ENCODE measurements at regions not wholly inside any gene's neighbourhood (a gene's known extent, or its start where the extent isn't known, plus 50 kb on each side); places are given as distances from the start of the nearest gene placed in this dataset.

DNA sequence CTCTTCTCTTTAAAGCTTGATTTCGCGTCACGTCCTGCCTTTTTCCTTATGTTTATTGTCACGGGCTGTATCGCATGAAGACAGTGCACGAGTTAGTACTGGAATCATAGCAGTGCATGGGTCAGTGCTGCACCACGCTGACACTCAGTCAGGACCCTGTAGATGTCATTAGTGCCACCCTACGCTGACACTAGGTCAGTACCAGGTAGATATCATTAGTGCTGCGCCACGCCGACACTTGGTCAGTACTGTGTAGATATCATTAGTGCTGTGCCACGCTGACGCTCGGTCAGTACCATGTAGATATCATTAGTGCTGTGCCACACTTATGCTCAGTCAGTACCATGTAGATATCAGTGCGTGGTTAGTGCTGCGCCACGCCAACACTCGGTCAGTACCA, 106.2 kb upstream of the ZNF469 start:
- TF ChIP-seq, protein P1, sequence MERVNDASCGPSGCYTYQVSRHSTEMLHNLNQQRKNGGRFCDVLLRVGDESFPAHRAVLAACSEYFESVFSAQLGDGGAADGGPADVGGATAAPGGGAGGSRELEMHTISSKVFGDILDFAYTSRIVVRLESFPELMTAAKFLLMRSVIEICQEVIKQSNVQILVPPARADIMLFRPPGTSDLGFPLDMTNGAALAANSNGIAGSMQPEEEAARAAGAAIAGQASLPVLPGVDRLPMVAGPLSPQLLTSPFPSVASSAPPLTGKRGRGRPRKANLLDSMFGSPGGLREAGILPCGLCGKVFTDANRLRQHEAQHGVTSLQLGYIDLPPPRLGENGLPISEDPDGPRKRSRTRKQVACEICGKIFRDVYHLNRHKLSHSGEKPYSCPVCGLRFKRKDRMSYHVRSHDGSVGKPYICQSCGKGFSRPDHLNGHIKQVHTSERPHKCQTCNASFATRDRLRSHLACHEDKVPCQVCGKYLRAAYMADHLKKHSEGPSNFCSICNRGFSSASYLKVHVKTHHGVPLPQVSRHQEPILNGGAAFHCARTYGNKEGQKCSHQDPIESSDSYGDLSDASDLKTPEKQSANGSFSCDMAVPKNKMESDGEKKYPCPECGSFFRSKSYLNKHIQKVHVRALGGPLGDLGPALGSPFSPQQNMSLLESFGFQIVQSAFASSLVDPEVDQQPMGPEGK (CRISPR knock-in tag; IDR thresholded peaks at IDR 0.05; ENCODE audit: borderline replicate concordance), result no peak
- TF ChIP-seq ZC3H10 (CRISPR knock-in tag; IDR thresholded peaks at IDR 0.05) (no peak), BACH2 (CRISPR knock-in tag; IDR thresholded peaks at IDR 0.05; ENCODE audit: borderline replicate concordance) (no peak), CREB5 (CRISPR knock-in tag; IDR thresholded peaks at IDR 0.05; ENCODE audit: low read depth) (no peak), ZFP30 (CRISPR knock-in tag; IDR thresholded peaks at IDR 0.05) (no peak), ZNF565 (CRISPR knock-in tag; conservative IDR thresholded peaks at IDR 0.05; ENCODE audit: low read depth) (no peak), CSDC2 (CRISPR knock-in tag; IDR thresholded peaks at IDR 0.05) (no peak), TCF4 (CRISPR knock-in tag; IDR thresholded peaks at IDR 0.05; ENCODE audit: borderline replicate concordance) (no peak), RARB (CRISPR knock-in tag; IDR thresholded peaks at IDR 0.05) (no peak), POU6F1 (CRISPR knock-in tag; IDR thresholded peaks at IDR 0.05; ENCODE audit: borderline replicate concordance, low read depth) (no peak), ZFP3 (CRISPR knock-in tag; IDR thresholded peaks at IDR 0.05) (no peak), PPARA (CRISPR knock-in tag; IDR thresholded peaks at IDR 0.05; ENCODE audit: borderline replicate concordance) (no peak), ARNTL (CRISPR knock-in tag; IDR thresholded peaks at IDR 0.05; ENCODE audit: borderline replicate concordance, low read depth) (no peak)
